ENCODE measurements at regions not wholly inside any gene's neighbourhood (a gene's known extent, or its start where the extent isn't known, plus 50 kb on each side); places are given as distances from the start of the nearest gene placed in this dataset.

- DNase-seq (ENCODE audit: low read depth), result peak; percentile 64
- no peak for TF ChIP-seq CTCF (conservative IDR thresholded peaks at IDR 0.05; ENCODE audit: low read depth, low read length)
- H3K4me3 ChIP-seq (ENCODE audit: low read depth, low read length), result no peak overlapping the region
These were observed 759.0 kb upstream of the SOX9 start for GRCh38 chr17:71361656-71362450.

- H3K4me3 ChIP-seq (ENCODE audit: low read depth, low read length), result no peak overlapping the region
- no peak for DNase-seq (ENCODE audit: low read depth)
- TF ChIP-seq CTCF (conservative IDR thresholded peaks at IDR 0.05; ENCODE audit: low read depth, low read length), result no peak
These were observed 757.2 kb upstream of the SOX9 start for GRCh38 chr17:71363661-71364060.

- H3K4me3 ChIP-seq (ENCODE audit: low read depth, low read length), result no peak overlapping the region
- no peak for DNase-seq (ENCODE audit: low read depth)
- TF ChIP-seq CTCF (conservative IDR thresholded peaks at IDR 0.05; ENCODE audit: low read depth, low read length), result no peak
These were observed 749.0 kb upstream of the SOX9 start for GRCh38 chr17:71371809-71372208.

- no peak overlapping the region for H3K4me3 ChIP-seq (ENCODE audit: low read depth, low read length)
- TF ChIP-seq CTCF (conservative IDR thresholded peaks at IDR 0.05; ENCODE audit: low read depth, low read length), result no peak
- no peak for DNase-seq (ENCODE audit: low read depth)
These were observed 744.9 kb upstream of the SOX9 start for GRCh38 chr17:71375948-71376347.

- no peak overlapping the region for H3K4me3 ChIP-seq (ENCODE audit: low read depth, low read length)
- DNase-seq (ENCODE audit: low read depth), result no peak
- TF ChIP-seq CTCF (conservative IDR thresholded peaks at IDR 0.05; ENCODE audit: low read depth, low read length), result no peak
These were observed 743.9 kb upstream of the SOX9 start for GRCh38 chr17:71376933-71377332.

- TF ChIP-seq CTCF (conservative IDR thresholded peaks at IDR 0.05; ENCODE audit: low read depth, low read length), result no peak
- H3K4me3 ChIP-seq (ENCODE audit: low read depth, low read length), result no peak overlapping the region
- no peak for DNase-seq (ENCODE audit: low read depth)
These were observed 742.8 kb upstream of the SOX9 start for GRCh38 chr17:71378036-71378435.

GRCh38 chr17:71378741-71379140 is 742.1 kb upstream of the SOX9 start:
- no peak for TF ChIP-seq CTCF (conservative IDR thresholded peaks at IDR 0.05; ENCODE audit: low read depth, low read length)
- no peak overlapping the region for H3K4me3 ChIP-seq (ENCODE audit: low read depth, low read length)
- DNase-seq (ENCODE audit: low read depth), result no peak
